NCI-H82 treated with DMSO at 0.1 percent for 48 hours (cell line): ENCODE measurements at regions not wholly inside any gene's neighbourhood (a gene's known extent, or its start where the extent isn't known, plus 50 kb on each side); places are given as distances from the start of the nearest gene placed in this dataset.
"Not testable (repeated sequence)": the region's sequence is repeated elsewhere in the genome, so short reads cannot be mapped to it uniquely, and the experiment has no call there.

Experiments
- DNase-seq: peaks from one replicate; lab custom pipeline; 2025; ENCODE audit not compliant: unreplicated experiment; lab: John Stamatoyannopoulos, UW

DNA sequence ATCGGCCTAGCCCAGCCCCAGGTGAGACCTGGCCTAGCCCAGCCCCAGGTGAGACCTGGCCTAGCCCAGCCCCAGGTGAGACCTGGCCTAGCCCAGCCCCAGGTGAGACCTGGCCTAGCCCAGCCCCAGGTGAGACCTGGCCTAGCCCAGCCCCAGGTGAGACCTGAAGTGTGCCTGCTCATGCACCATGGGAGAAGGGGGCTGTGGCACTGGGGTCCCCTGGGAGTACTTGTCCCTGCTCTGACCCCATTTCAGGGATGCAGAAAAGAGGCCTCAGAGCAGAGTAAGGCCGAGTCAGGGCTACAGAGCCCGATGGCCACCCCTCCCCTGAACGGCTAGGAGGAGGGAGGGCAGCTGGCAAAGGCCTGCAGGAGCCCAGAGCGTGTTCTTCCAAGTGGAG, 129.6 kb downstream of the CRYBB2 start:
- DNase-seq = not testable (repeated sequence)

DNA sequence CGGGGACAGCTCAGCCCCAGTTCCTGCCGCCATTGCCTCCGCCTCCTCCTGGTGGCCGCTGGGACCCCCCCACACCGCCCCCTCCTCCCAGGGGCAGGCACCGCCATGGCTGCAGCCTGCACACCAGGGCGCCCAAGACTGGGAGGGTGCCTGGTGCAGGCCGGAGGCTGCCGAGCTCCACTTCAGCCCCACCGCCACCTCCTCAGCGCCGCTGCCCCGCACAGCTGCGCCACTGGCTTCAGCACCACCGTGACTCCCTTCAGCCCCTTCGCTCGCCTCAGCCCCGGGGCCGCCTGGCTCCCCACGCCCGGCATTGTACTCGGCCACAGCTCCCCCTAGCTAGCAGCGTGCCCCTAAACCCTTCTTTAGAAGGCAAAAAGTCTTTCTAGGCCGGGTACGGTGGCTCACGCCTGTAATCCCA, 131.1 kb downstream of the CRYBB2 start:
- no peak for DNase-seq

DNA sequence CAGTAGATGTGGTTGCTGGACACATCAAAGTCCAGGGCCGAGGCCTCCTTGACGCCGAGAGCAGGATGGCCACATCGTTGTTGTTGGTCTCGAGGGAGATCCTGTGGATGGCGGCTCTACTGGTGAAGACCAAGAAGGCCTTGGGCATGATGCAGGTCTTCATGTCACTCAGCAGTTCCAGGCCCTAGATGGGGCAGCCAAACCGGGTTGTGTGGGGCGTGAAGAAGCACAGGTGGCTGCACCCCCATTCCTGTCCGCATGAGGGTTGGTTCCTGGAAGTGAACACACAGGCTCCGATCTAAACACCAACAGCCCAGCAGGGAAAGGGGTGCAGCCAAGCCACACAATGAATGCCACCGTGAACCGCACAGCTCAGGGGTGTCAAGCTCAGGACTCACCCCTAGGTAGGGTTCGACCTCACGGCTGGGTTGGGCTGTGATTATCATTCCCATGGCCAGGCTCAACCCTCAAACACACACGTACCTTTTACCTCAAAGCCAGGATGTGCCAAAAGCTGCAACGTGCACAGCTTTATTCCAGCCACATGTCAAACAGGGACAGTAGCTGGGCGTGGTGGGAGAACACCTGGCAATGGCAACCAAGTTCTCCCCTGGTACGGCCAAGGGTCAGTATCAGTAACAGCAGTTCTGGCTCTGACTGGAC, 132.3 kb downstream of the CRYBB2 start:
- no peak for DNase-seq

DNA sequence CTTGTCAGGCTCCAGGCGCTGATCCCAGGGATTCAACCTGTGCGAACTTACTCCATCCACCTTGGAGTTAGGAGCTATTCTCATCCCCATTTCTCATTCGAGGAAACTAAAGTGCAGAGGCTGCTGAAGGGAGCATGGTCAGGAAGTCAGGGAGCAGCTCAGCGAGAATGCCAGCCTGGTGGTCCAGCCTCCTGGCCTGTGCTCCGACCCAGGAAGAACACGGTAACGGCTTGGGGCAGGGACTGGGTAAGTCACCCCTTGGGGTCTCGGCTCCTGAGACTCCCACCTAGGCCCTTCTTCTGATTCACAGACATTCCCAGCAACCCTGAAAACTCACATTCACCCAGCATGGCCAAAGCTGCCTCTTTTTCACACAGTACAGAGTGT, 132.8 kb downstream of the CRYBB2 start:
- no peak for DNase-seq

DNA sequence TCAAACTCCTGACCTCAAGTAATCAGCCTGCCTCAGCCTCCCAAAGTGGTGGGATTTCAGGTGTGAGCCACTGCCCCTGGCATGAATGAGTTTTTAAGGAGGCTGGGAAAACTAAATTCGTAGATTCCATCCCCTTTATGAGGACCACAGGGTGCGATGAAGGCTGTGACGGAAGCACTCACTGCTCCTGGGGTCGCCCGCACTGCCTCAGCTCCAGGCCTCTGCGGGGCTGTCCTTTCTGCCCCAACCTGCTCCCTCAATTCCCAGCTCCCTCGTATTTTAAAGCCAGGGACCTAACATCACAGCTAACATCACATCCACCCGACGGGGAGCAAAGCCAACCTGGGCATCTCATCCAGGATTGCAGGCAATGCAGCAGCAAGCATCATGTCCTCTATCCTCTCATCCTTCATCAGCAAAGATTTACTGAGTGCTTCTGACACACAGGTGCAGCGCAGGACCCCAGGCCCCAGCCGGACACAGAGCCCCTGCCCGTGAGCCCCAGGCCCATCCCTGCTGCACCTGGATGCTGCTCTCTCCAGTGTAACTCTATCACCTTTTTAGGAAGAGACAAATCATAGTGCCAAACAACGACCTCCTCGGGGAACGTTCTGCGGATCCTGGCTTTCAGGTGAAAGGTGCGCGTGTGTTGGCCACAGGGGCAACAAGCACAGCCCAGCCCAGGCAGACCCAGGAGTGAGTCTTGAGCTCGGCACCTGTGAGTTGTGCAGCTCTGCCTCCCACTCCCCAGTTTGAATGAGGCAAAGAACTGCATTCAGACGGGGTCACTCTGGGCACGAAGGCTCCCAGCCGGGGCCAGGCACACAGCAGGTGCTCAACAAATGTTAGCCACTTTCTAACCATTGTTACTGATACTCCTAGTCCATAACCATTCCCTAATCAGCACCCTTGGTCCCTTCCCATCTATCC, 134.3 kb downstream of the CRYBB2 start:
- DNase-seq = no peak

DNA sequence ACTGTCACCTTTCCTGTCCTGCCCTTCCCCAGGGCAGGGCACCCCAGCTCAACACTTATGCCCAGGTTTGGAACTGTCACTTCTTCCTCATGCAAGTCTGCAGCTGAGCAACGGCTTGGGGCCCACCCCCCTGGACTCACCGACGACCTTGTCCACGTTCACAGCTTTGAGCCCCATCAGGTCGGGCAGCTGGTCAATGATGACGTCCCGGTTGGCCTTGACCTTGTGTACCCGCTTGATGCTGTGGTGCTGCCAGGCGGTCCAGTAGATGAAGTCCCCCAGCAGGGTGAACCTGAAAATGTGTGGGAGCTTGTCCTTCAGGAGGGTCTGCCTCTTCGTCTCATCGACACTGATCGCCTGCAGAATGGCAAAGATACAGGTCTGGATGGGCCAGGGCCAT, 135.0 kb downstream of the CRYBB2 start:
- no peak for DNase-seq

DNA sequence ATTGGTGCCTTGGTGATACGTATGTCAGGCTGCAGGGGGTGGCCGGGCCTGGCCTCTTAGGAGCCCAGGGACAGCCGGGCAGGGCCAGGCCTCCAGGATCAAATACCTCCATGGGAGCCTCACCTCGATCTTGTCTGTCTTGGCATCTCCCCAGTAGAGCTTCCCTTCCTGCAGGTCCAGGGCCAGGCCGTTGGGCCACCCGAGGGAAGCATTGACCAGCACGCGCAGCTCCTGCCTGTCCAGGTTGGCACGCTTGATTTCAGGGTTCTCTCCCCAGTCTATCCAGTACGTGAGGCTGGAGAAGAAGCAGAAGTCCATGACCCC, 137.7 kb downstream of the CRYBB2 start:
- no peak for DNase-seq

DNA sequence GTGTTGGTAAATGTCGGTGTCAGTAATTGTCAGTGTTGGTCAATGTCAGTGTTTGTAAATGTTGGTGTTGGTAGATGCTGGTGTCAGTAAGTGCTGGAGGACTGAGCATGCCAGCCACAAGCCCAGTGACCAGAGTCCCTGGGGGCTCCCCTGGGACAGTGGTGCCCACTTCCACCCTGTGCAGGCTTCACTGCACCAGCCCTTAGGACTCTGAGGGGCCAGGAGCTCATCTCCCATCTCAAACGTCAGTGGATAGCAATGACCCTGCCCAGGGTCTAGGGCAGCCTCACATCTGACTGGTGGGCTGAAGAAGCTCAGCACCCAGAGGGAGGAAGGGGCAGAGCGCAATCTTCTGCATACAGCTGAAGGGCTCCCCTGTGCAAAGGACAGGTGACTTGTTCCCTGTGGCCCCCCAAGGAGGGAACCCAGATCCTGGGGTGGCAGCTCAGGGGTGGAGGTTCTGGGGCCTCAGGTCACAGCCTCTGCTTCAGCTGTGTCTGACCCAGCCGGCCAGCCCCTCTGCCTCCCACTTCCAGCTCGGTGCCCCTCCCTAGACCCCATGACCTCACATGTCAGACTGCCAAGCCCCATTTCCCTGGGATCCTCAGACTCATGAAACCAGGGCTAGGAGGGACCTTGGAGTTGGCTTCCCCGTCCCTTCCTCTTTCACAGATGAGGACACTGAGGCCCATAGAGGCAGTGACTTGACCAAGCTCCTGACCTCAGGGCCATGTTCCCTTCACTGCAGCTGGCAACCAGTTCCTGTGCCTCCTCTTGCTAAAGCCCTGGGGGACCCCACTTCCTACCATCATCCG, 138.4 kb downstream of the CRYBB2 start:
- DNase-seq = no peak

DNA sequence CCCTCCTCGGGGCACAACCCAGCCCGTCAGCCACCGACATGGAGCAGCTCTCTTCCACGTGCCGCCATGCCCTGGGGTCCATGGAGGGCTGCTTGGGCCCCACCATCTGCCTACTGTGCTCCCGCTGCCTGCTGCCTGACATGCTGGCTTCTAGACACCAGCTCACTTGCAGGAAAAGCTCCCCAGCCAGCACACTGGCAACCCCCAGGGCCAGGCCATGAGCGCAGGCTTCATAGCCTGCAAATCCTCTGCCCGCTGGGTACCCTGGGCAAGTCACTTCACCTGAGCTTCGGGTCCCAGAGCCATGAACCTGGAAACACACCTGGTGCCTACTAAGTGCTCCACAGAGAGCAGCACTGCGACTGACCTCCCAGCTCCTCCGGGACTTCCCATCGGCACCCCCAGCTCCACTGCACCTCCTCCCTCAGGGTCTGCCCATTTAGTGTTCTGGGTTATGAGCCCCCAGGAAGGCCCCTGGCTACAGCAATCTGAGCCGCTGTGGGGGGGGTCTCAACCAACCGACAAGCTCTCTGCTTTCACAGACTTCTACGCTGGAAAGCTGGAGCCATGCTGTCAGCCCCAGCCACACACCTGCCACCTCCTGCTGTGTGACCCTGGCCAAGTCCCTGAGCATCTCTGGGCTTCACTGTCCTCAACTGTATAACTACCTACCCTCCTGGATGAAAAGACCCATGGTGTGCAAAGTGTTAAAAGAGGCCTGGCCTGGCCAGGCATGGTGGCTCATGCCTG, 139.2 kb downstream of the CRYBB2 start:
- no peak for DNase-seq

DNA sequence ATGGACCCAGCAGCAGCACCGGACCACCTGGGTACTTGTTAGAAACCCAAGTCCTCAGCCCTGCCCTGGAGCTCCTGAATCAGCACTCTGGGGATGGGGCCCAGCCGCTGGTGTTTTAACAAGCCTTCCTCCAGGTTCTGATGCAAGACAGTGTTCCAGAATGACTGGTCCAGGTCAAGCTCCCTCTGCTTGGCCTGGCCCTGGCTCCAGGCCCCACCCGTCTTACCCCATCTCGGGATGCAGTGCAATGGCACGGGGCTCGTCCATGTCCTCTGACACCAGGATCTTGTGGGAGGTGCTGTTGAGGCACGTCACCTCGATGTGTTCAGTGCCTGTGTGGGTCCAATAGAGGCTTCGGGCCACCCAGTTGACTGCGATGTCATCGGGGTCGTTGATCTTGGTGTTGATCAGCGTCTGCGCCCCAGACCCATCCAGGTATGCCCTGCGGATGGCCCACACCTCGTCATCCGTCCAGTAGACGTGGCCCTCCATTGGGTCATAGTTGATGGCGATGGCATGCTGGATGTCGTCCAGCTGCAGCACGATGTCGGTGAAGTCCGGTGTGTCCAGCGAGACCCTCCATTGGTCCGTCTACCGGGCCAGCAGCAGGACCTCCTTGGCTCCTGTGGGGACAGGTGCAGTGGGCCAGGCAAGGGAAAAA, 140.3 kb downstream of the CRYBB2 start:
- DNase-seq = no peak

DNA sequence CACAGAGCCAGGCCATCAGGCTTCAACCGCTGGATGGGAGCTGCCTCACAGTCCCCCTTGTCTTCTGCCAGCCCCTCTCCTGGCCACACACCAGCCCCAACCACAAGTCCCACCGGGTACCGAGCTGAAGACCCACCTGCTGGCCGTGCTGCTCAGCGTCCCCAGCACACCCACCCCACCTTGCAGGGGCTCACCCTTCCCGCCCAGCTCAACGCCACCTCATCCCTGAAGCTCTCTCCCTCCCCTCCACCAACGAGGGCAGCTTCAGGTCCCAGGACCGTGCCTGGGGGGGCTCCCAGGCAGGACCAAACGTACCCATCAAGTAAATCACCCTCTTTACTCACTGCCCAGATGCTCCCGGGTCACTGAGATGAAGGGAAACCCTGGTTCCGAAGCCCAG, 141.0 kb downstream of the CRYBB2 start:
- DNase-seq = no peak

DNA sequence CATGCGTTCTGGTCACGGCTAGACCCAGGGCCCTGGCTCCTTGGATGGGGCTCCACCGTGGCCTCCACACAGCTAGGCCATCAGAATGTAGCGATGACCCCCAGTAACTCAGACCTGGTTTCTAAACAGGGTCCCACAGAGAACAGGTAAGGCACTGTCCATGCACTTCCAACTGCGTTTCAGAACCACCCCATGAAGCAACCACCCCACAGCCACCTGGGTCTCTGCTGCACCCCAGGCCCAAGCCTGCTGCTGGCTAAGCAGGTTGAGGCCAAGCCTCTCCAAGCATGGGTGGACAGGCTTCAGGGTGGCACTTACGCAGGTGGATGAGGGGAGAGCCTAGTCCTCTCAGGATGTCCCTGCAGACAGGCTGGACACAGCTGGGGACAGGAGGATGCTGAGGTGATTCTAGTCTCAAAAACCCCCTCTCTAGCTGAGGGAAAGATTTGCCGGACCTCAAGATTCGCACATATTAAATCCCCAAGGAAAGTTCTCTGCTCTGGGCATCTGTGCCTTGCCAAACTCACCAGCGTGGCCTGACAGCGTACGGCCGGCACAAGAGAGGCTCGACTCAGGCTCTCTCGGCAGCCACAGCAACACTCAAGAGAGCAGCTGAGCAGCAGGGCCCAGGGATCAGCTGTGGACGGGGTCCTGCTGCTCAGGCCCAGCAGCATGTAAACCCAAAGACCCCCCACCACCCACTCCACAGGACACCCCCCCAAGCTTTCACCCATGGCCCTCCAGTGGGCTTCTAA, 141.6 kb downstream of the CRYBB2 start:
- no peak for DNase-seq

DNA sequence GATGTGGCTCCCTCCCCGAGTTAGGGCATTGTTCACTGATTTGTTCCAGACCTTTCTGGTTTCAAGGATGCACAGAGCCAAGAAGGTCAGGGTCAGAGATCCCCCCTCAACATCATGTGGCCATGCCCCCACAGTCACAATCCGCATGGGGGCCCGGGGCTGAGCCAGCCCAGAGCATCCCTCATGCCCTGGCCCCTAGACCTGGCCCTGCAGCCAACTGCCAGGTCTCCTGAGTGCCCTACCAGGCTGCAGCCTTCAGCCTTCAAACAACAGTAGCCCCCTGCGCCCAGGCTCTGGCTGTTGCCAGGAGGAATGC, 142.4 kb downstream of the CRYBB2 start:
- no peak for DNase-seq

DNA sequence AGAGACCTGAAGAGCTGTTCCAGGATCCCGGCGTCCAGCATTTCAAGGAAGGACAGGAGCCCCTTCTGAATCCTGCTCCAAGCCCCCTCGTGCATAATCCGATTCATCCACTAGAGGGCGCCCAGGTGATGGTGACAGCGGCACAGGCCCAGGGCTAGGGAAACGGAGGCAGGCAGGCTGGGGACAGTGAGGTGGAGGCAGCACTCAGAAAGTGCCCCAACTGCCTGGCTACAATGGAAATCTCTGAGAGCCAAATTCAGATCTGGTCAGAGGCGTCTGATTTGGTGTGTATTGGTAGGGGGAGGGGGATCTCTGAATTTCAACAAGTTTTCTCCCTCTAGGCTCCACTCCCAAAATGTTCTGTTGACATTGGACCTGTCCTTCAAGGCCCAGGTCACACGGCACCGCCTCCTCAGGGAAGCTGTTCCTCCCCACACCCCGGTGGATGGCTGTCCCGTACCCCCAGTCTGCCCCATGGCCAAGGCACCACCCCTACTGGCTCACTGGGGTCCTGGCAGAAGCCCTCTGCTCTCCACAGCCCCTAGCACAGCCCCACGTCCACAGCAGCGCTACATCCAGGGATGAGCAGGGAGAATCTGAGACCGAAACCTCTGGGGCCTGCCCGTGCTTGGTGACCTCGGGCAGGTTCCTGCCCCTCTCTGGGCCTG, 142.9 kb downstream of the CRYBB2 start:
- DNase-seq = peak; percentile 3

DNA sequence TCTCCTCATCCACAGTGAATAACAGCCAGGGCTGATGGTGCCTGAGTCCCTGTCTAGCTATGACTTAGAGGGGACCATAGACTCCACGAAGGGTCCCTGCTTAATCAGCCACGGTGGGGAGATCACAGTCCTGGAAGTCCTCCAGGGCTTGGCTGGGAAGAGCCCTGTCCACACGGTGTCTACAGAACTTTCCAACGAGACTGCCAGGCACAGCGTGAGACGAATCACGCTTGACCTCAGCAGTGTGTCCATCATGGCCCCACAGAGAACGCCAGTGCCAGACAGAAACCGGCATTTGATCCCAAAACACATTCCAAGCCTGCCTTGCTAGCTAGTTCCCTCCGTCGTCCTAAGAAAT, 143.4 kb downstream of the CRYBB2 start:
- no peak for DNase-seq

DNA sequence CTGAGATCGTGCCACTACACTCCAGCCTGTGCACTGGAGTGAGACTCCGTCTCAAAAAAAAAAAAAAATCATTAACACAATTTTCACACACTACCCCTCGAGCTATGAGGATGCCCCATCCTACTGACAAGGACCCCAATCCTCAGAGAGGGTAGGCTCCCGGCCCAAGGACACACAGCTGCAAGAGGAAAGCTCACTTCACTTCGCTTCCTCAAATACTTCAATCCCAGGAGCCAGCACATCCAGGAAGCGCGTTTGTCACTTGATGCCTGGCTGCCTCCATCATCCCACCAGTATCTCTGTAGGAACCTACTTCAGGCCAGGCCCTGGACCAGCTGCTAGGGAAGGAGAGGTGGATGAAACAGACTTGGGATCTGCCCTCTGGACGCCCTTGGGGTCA, 144.0 kb downstream of the CRYBB2 start:
- no peak for DNase-seq

DNA sequence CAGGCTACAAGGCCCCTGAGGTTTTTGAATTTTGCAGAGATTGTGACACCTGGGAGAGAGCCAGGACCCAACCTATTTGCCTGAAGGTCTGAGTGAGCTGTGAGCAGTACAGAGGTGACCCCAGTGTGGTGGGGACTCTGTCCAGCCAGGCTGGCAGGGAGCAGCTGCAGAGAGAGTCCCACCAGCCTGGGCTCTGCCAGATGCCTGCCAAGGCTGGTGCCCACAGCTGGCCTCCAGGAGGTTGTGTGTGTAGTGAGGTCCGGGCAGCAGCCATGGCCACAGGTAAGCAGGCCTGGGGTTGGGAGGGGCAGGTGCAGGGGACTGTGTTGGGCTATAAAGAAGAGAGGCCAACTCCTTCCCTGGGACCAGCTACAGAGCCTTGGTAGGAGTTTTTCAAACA, 144.8 kb downstream of the CRYBB2 start:
- no peak for DNase-seq

DNA sequence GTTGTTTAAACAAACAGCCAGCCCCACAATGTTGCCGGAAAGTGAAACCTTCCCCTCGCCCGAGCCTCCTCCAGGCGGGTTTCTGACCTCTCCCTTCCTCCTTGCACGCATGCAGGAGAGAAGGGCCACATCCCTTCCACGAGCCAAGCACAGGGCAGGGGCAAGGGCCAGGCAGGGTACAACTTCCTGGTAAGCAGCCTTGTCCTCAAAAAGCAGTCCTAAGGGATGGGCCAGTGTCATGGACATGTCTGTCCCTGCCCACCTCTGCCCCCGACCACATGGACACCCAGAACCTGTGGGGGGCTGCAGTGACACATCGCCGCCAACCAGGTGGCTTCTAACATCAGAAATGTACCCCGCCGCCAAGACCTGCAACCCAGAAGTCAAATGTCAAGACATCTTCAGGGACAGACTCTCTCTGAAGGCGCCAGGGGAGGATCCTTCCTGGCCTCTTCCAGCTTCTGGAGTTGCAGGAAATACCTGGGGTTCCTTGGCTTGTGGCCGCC, 145.3 kb downstream of the CRYBB2 start:
- DNase-seq = no peak

DNA sequence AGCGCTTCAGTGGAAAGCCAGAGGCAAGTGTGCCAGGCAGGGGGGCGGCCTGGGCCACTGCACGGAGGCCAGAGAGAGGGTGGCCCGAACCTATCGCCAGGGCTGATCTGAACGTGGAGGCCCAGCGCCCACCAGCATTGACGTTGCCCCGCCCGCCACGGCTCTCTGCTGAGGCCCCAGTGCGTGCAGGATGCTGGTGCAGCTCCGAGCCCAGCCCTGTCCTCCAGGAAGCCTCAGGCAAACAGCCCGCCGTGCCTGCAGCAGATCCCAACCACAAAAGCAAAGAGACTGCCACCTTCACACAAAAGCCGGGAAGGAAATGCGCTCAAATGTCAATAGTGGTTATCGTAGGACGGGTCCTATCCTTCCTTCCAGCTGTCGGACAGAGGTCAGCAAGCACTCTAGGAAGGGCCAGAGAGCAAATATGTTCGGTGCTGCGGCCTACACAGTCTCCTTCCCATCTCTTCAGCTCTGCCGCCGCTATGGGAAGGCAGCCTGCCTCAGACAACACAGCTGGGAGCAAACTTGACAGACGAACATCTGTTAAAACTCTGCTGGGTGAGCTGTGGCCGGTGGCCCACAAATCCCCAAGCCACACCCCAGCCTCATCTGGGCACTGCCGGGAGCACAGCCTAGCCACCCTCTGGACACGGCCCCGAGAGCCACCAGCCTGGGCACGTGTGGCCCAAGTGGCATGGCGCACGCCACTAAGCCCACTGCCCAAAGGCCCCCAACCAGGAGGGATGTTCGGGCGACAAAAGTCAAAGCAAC, 146.2 kb downstream of the CRYBB2 start:
- no peak for DNase-seq
